ENCODE measurements at regions not wholly inside any gene's neighbourhood (a gene's known extent, or its start where the extent isn't known, plus 50 kb on each side); places are given as distances from the start of the nearest gene placed in this dataset.

GRCh38 chr2:57180042-57180567 is 866.5 kb upstream of the VRK2 start:
- Histone ChIP-seq H3K4me1 (no peaks in the 10 kb centered on the region), H3K36me3 (ENCODE audit: control insufficient read depth, insufficient read depth, low read length) (no peaks in the 10 kb centered on the region), H3K27me3 (replicated peaks; ENCODE audit: control insufficient read depth, insufficient read depth, low read length) (no peaks in the 10 kb centered on the region), H3K9me3 (no peaks in the 10 kb centered on the region), H3K4me3 (ENCODE audit: low read depth, low read length) (no peak overlapping the region)
- no peaks in the 10 kb centered on the region for H3K36me3 Mint-ChIP-seq (ENCODE audit: insufficient read depth, unreplicated experiment)
- H3K4me1 Mint-ChIP-seq (ENCODE audit: low read depth, unreplicated experiment) = no peaks in the 10 kb centered on the region
- H3K9me3 Mint-ChIP-seq (ENCODE audit: unreplicated experiment) = no peaks in the 10 kb centered on the region
- intact Hi-C loops (cut with micrococcal nuclease; ENCODE audit: unreplicated experiment) = no loop called here
- H3K27ac Mint-ChIP-seq (ENCODE audit: unreplicated experiment) = no peak overlapping the region
- ChIA-PET CTCF (no interaction called here), POLR2A (no interaction called here)
- H3K27me3 Mint-ChIP-seq (ENCODE audit: insufficient read depth, unreplicated experiment) = no peaks in the 10 kb centered on the region
- no peak for TF ChIP-seq CTCF (IDR thresholded peaks at IDR 0.05; ENCODE audit: insufficient read depth in 1 of 2, low read depth in 1 of 2, low read length in 1 of 2, severe bottlenecking in 1 of 2, unreplicated experiment in 1 of 2)
- no peak for DNase-seq
- BruUV-seq (replicated peaks) = no TSS peak
- H3K4me3 Mint-ChIP-seq (ENCODE audit: unreplicated experiment) = no peak overlapping the region

GRCh38 chr2:57180678-57181077 is 865.9 kb upstream of the VRK2 start:
- Histone ChIP-seq H3K9me3 (no peaks in the 10 kb centered on the region), H3K4me3 (ENCODE audit: low read depth, low read length) (no peak overlapping the region), H3K36me3 (ENCODE audit: control insufficient read depth, insufficient read depth, low read length) (no peaks in the 10 kb centered on the region), H3K27me3 (replicated peaks; ENCODE audit: control insufficient read depth, insufficient read depth, low read length) (no peaks in the 10 kb centered on the region), H3K4me1 (no peaks in the 10 kb centered on the region)
- H3K27me3 Mint-ChIP-seq (ENCODE audit: insufficient read depth, unreplicated experiment) = no peaks in the 10 kb centered on the region
- no peaks in the 10 kb centered on the region for H3K4me1 Mint-ChIP-seq (ENCODE audit: low read depth, unreplicated experiment)
- H3K36me3 Mint-ChIP-seq (ENCODE audit: insufficient read depth, unreplicated experiment) = no peaks in the 10 kb centered on the region
- intact Hi-C loops (cut with micrococcal nuclease; ENCODE audit: unreplicated experiment) = no loop called here
- BruUV-seq (replicated peaks) = no TSS peak
- no peak overlapping the region for H3K4me3 Mint-ChIP-seq (ENCODE audit: unreplicated experiment)
- no peak overlapping the region for H3K27ac Mint-ChIP-seq (ENCODE audit: unreplicated experiment)
- no peaks in the 10 kb centered on the region for H3K9me3 Mint-ChIP-seq (ENCODE audit: unreplicated experiment)
- TF ChIP-seq CTCF (IDR thresholded peaks at IDR 0.05; ENCODE audit: insufficient read depth in 1 of 2, low read depth in 1 of 2, low read length in 1 of 2, severe bottlenecking in 1 of 2, unreplicated experiment in 1 of 2) = no peak
- DNase-seq = no peak
- POLR2A ChIA-PET = no interaction called here
- CTCF ChIA-PET = no interaction called here

- H3K4me1 ChIP-seq = no peaks in the 10 kb centered on the region
- Mint-ChIP-seq H3K9me3 (ENCODE audit: unreplicated experiment) (no peaks in the 10 kb centered on the region), H3K4me3 (ENCODE audit: unreplicated experiment) (no peak overlapping the region), H3K36me3 (ENCODE audit: insufficient read depth, unreplicated experiment) (no peaks in the 10 kb centered on the region), H3K27ac (ENCODE audit: unreplicated experiment) (no peak overlapping the region), H3K4me1 (ENCODE audit: low read depth, unreplicated experiment) (no peaks in the 10 kb centered on the region), H3K27me3 (ENCODE audit: insufficient read depth, unreplicated experiment) (no peaks in the 10 kb centered on the region)
- no peak overlapping the region for H3K4me3 ChIP-seq (ENCODE audit: low read depth, low read length)
- ChIA-PET CTCF (no interaction called here), POLR2A (no interaction called here)
- no peaks in the 10 kb centered on the region for H3K27me3 ChIP-seq (replicated peaks; ENCODE audit: control insufficient read depth, insufficient read depth, low read length)
- intact Hi-C loops (cut with micrococcal nuclease; ENCODE audit: unreplicated experiment) = no loop called here
- no TSS peak for BruUV-seq (replicated peaks)
- DNase-seq = no peak
- TF ChIP-seq CTCF (IDR thresholded peaks at IDR 0.05; ENCODE audit: insufficient read depth in 1 of 2, low read depth in 1 of 2, low read length in 1 of 2, severe bottlenecking in 1 of 2, unreplicated experiment in 1 of 2) = no peak
- H3K36me3 ChIP-seq (ENCODE audit: control insufficient read depth, insufficient read depth, low read length) = no peaks in the 10 kb centered on the region
- no peaks in the 10 kb centered on the region for H3K9me3 ChIP-seq
Observed at GRCh38 chr2:57181315-57182038, 865.1 kb upstream of the VRK2 start.

Data from Caco-2 (cell line).